Tibial artery (tissue), 4 donors: ENCODE measurements at regions not wholly inside any gene's neighbourhood (a gene's known extent, or its start where the extent isn't known, plus 50 kb on each side); places are given as distances from the start of the nearest gene placed in this dataset.
A peak's percentile ranks its signal among the peaks of the same experiment; 100 is the strongest.

Experiments used
- DNase-seq, 2 donors: peaks; one replicate each; pipeline ENCODE4 v3.0.0-alpha.2; 2019
- H3K27ac ChIP-seq, 2 donors: fragments of 200-600 bp; sonication (generic) in 1 of 2; 1 replicate in 1 of 2; 2 replicates in 1 of 2; pipeline ENCODE4 v1.5.1; 2018 to 2019; ENCODE audit warnings: mild to moderate bottlenecking in 1 of 2
- H3K27me3 ChIP-seq, 2 donors: fragments of 200-600 bp; sonication (generic) in 1 of 2; one replicate each; pipeline versions ENCODE4 v1.5.1 to v1.6.0; 2016 to 2019
- H3K36me3 ChIP-seq, 3 donors: fragments of 200-600 bp; sonication (generic) in 2 of 3; one replicate each; pipeline ENCODE4 v1.5.1; 2016 to 2019; ENCODE audit warnings: mild to moderate bottlenecking in 2 of 3
- H3K4me1 ChIP-seq, 4 donors: fragments of 200-600 bp; sonication (generic) in 2 of 4; 1 replicate in 3 of 4; 2 replicates in 1 of 4; pipeline ENCODE4 v1.5.1; 2016 to 2019
- H3K4me3 ChIP-seq, 2 donors: fragments of 200-600 bp; sonication (generic) in 1 of 2; 1 replicate in 1 of 2; 2 replicates in 1 of 2; pipeline ENCODE4 v1.5.1; 2018 to 2019; ENCODE audit warnings: mild to moderate bottlenecking in 2 of 2
- H3K9me3 ChIP-seq, 3 donors: fragments of 200-600 bp; sonication (generic) in 1 of 3; one replicate each; pipeline ENCODE4 v1.5.1; 2016 to 2019
- CTCF ChIP-seq, 2 experiments: fragments of 200-600 bp in 1 of 2; fragments of 450-650 bp in 1 of 2; IDR thresholded peaks; one replicate each; pipeline ENCODE4 v1.5.1; 2017 to 2019; ENCODE audit warnings: antibody characterized with exemption in 2 of 2, mild to moderate bottlenecking in 1 of 2, moderate library complexity in 1 of 2
- intact Hi-C: fragments of 100-400 bp; cut with DNase I; formaldehyde crosslinking; loops from one replicate; pipeline ENCODE4 v1.15.0; 2023; ENCODE audit warnings: low total_unique reads

- DNase-seq = no peak
- H3K27ac ChIP-seq = peak overlapping the region; percentile 39 to 49
Measured at GRCh38 chr13:33490461-33491327, 205.1 kb upstream of the STARD13 start.

GRCh38 chr13:33493672-33494365 lies 208.3 kb upstream of the STARD13 start:
- intact Hi-C loops = no loop called here
- peak overlapping the region; percentile 23 to 37 for H3K27ac ChIP-seq
- DNase-seq = no peak

More at GRCh38 chr13:33490461-33491327, 205.1 kb upstream of the STARD13 start:
- peaks cover 0 to 33% (median 4%) of the 10 kb centered on the region in 4 donors for H3K4me1 ChIP-seq
- intact Hi-C loops = no loop called here
- H3K4me3 ChIP-seq = no peak overlapping the region
- TF ChIP-seq CTCF (IDR thresholded peaks at IDR 0.05) = no peak
- H3K27me3 ChIP-seq = no peaks in the 10 kb centered on the region
- no peaks in the 10 kb centered on the region for H3K36me3 ChIP-seq
- H3K9me3 ChIP-seq = no peaks in the 10 kb centered on the region

GRCh38 chr13:33494596-33495204 lies 209.1 kb upstream of the STARD13 start:
- Histone ChIP-seq H3K4me1 (peaks cover 0 to 46% (median 6%) of the 10 kb centered on the region in 4 donors), H3K9me3 (no peaks in the 10 kb centered on the region), H3K4me3 (no peak overlapping the region), H3K36me3 (no peaks in the 10 kb centered on the region), H3K27ac (peak overlapping the region; percentile 23 to 37), H3K27me3 (no peaks in the 10 kb centered on the region)
- intact Hi-C loops = no loop called here
- no peak for TF ChIP-seq CTCF (IDR thresholded peaks at IDR 0.05)
- DNase-seq = no peak

More at GRCh38 chr13:33493672-33494365, 208.3 kb upstream of the STARD13 start:
- Histone ChIP-seq H3K27me3 (no peaks in the 10 kb centered on the region), H3K36me3 (no peaks in the 10 kb centered on the region), H3K9me3 (no peaks in the 10 kb centered on the region), H3K4me1 (peaks cover 0 to 46% (median 6%) of the 10 kb centered on the region in 4 donors), H3K4me3 (no peak overlapping the region)
- TF ChIP-seq CTCF (IDR thresholded peaks at IDR 0.05) = no peak

- Histone ChIP-seq H3K27ac (peak overlapping the region in 1 of 2 donors; percentile 54), H3K9me3 (no peaks in the 10 kb centered on the region), H3K27me3 (no peaks in the 10 kb centered on the region), H3K4me3 (no peak overlapping the region), H3K36me3 (no peaks in the 10 kb centered on the region), H3K4me1 (peaks cover 0 to 41% (median 6%) of the 10 kb centered on the region in 4 donors)
- TF ChIP-seq CTCF (IDR thresholded peaks at IDR 0.05) = no peak
- DNase-seq = no peak
- intact Hi-C loops = no loop called here
Measured at GRCh38 chr13:33496336-33496735, 210.8 kb upstream of the STARD13 start.

- Histone ChIP-seq H3K36me3 (no peaks in the 10 kb centered on the region), H3K27ac (peak overlapping the region; percentile 17 to 54), H3K27me3 (no peaks in the 10 kb centered on the region), H3K9me3 (no peaks in the 10 kb centered on the region), H3K4me3 (no peak overlapping the region), H3K4me1 (peaks cover 0 to 35% (median 6%) of the 10 kb centered on the region in 4 donors)
- no peak for TF ChIP-seq CTCF (IDR thresholded peaks at IDR 0.05)
- intact Hi-C loops = no loop called here
- DNase-seq = no peak
Measured at GRCh38 chr13:33497146-33497845, 211.7 kb upstream of the STARD13 start.
